GM12875 (cell line): ENCODE measurements at regions not wholly inside any gene's neighbourhood (a gene's known extent, or its start where the extent isn't known, plus 50 kb on each side); places are given as distances from the start of the nearest gene placed in this dataset.

Experiments
- H3K4me3 ChIP-seq: one replicate; pipeline ENCODE4 v1.5.1; 2011; ENCODE audit warnings: low read depth, low read length, control low read depth
- CTCF ChIP-seq: IDR thresholded peaks from 2 replicates; pipeline ENCODE4 v1.5.1; 2011; ENCODE audit warnings: low read depth, mild to moderate bottlenecking, control low read depth, inconsistent platforms, low read length, moderate library complexity, borderline replicate concordance; ENCODE audit not compliant: insufficient read depth

- H3K4me3 ChIP-seq, result no peak overlapping the region
- TF ChIP-seq CTCF, result no peak
Observed at GRCh38 chr1:168989985-168990384, 116.5 kb upstream of the ATP1B1 start.

DNA sequence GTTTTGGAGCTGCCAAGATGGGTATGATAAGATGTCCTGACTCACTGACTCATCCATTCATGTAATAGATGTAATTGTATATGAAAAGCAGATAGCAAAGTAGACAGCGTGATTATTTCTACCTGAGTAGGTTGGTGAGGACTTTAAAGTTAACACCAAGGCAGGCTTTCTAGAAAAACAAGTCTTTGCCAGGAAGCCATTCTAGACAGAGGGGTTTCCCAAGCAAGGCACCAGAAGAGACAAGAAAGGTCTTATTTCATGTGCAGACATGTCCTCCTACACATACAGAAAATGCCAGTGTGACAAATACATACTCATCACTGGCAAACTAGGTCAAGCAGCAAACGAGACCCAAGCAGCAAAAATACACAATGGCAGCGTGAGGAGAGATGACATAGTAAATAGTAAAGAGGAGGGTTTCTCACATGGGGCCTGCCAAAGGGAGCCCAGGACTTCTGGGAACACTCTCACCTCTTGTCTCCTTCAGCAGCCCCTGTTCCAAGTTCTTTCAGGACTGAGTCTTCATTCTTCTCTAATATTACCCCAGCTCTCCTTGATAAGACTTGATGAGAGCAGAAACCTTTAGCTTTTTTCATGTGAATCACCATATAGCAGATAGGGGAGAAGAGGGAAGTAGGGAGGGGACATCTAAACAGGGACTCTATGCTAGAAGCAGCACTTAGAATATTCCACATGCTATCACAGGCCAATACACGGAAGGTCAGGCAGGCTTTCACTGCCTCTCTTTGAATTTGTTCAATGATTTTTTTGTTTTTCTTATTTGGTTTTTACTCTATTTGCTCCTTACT is 114.6 kb upstream of the ATP1B1 start:
- no peak overlapping the region for H3K4me3 ChIP-seq
- no peak for TF ChIP-seq CTCF

GRCh38 chr1:169001353-169001752 is 105.1 kb upstream of the ATP1B1 start:
- TF ChIP-seq CTCF, result no peak
- H3K4me3 ChIP-seq, result no peak overlapping the region

GRCh38 chr1:169003864-169004516 is 102.5 kb upstream of the ATP1B1 start:
- H3K4me3 ChIP-seq, result no peak overlapping the region
- no peak for TF ChIP-seq CTCF

- no peak overlapping the region for H3K4me3 ChIP-seq
- no peak for TF ChIP-seq CTCF
Observed at GRCh38 chr1:169005776-169006175, 100.7 kb upstream of the ATP1B1 start.

- H3K4me3 ChIP-seq, result no peak overlapping the region
- no peak for TF ChIP-seq CTCF
Observed at GRCh38 chr1:169009666-169010065, 96.8 kb upstream of the ATP1B1 start.

- no peak overlapping the region for H3K4me3 ChIP-seq
- TF ChIP-seq CTCF, result no peak
Observed at GRCh38 chr1:169012416-169012815, 94.1 kb upstream of the ATP1B1 start.
